Keratinocyte (primary cell): ENCODE measurements at regions not wholly inside any gene's neighbourhood (a gene's known extent, or its start where the extent isn't known, plus 50 kb on each side); places are given as distances from the start of the nearest gene placed in this dataset.

Experiments used
- DNase-seq: peaks from one replicate; pipeline ENCODE4 v3.0.0-alpha.2; 2011; ENCODE audit warnings: low read depth, missing footprints, low spot score
- FAIRE-seq: peaks from 2 replicates; lab custom pipeline; 2011; peaks lifted over from hg19 to GRCh38; lab: Jason Lieb, UNC
- H2AFZ ChIP-seq: 2 replicates; pipeline ENCODE4 v1.6.0; 2012; ENCODE audit warnings: low read length, control low read depth, inconsistent platforms; ENCODE audit not compliant: control insufficient read depth
- H3K27ac ChIP-seq: 2 replicates; pipeline ENCODE4 v1.5.1; 2011; ENCODE audit warnings: low read length; ENCODE audit not compliant: control insufficient read depth, insufficient read depth
- H3K27me3 ChIP-seq: 3 replicates; pipeline ENCODE4 v1.6.0; 2011; ENCODE audit warnings: low read length; ENCODE audit not compliant: control insufficient read depth, insufficient read depth; ENCODE audit errors: extremely low read depth
- H3K36me3 ChIP-seq, 2 experiments: 2 replicates in 1 of 2; 3 replicates in 1 of 2; pipeline ENCODE4 v1.5.1; 2011; ENCODE audit warnings: low read length in 2 of 2, mild to moderate bottlenecking in 1 of 2; ENCODE audit not compliant: control insufficient read depth in 2 of 2, insufficient read depth in 2 of 2; ENCODE audit errors: extremely low read depth in 1 of 2
- H3K4me1 ChIP-seq: 3 replicates; pipeline ENCODE4 v1.5.1; 2011; ENCODE audit warnings: low read length; ENCODE audit not compliant: control insufficient read depth, insufficient read depth; ENCODE audit errors: extremely low read depth
- H3K4me2 ChIP-seq: 3 replicates; pipeline ENCODE4 v1.6.0; 2011; ENCODE audit warnings: low read depth, low read length; ENCODE audit not compliant: control insufficient read depth, insufficient read depth; ENCODE audit errors: extremely low read depth
- H3K4me3 ChIP-seq, 3 experiments: fragments of 200-600 bp in 1 of 3; sonication (generic) in 1 of 3; 2 replicates in 2 of 3; 3 replicates in 1 of 3; pipeline ENCODE4 v1.5.1; 2011 to 2016; ENCODE audit warnings: low read length in 3 of 3, mild to moderate bottlenecking in 3 of 3, control low read depth in 2 of 3, inconsistent platforms in 1 of 3, low read depth in 1 of 3, mixed read lengths in 1 of 3, mixed run types in 1 of 3, moderate library complexity in 1 of 3; ENCODE audit not compliant: control insufficient read depth in 2 of 3, insufficient read depth in 2 of 3; ENCODE audit errors: extremely low read depth in 1 of 3
- H3K79me2 ChIP-seq: 2 replicates; pipeline ENCODE4 v1.6.0; 2012; ENCODE audit warnings: low read length; ENCODE audit not compliant: control insufficient read depth, insufficient read depth
- H3K9ac ChIP-seq: 3 replicates; pipeline ENCODE4 v1.6.0; 2011; ENCODE audit warnings: low read length; ENCODE audit not compliant: control insufficient read depth, insufficient read depth; ENCODE audit errors: extremely low read depth
- H3K9me1 ChIP-seq: 3 replicates; pipeline ENCODE4 v1.6.0; 2011; ENCODE audit warnings: low read length; ENCODE audit not compliant: control insufficient read depth, insufficient read depth; ENCODE audit errors: extremely low read depth
- H3K9me3 ChIP-seq: 2 replicates; pipeline ENCODE4 v1.5.1; 2012; ENCODE audit warnings: low read depth, low read length; ENCODE audit not compliant: control insufficient read depth
- H4K20me1 ChIP-seq: 3 replicates; pipeline ENCODE4 v1.6.0; 2011; ENCODE audit warnings: low read length; ENCODE audit not compliant: control insufficient read depth, insufficient read depth; ENCODE audit errors: extremely low read depth
- EZH2 ChIP-seq: IDR thresholded peaks from one replicate; pipeline ENCODE4 v1.6.1; 2012; ENCODE audit warnings: inconsistent platforms, mild to moderate bottlenecking, low read length, moderate library complexity
- dilution Hi-C: fragments of 300-500 bp; cut with MboI; formaldehyde crosslinking; loops from one replicate; pipeline ENCODE4 v1.7.0; 2020; ENCODE audit warnings: low sequenced_read_pairs; ENCODE audit not compliant: extremely low pct_ligation_motif_present
- TF ChIP-seq, protein P1 (sequence below), 3 experiments: IDR thresholded peaks in 1 of 3; conservative IDR thresholded peaks in 1 of 3; optimal IDR thresholded peaks in 1 of 3; 2 replicates in 2 of 3; 3 replicates in 1 of 3; pipeline versions ENCODE3 to v1.5.1; 2011; ENCODE audit warnings: low read length in 3 of 3, mild to moderate bottlenecking in 3 of 3, moderate library complexity in 2 of 3, control low read depth in 1 of 3, inconsistent platforms in 1 of 3; ENCODE audit not compliant: insufficient read depth in 2 of 3; ENCODE audit errors: extremely low read depth in 1 of 3

DNA sequence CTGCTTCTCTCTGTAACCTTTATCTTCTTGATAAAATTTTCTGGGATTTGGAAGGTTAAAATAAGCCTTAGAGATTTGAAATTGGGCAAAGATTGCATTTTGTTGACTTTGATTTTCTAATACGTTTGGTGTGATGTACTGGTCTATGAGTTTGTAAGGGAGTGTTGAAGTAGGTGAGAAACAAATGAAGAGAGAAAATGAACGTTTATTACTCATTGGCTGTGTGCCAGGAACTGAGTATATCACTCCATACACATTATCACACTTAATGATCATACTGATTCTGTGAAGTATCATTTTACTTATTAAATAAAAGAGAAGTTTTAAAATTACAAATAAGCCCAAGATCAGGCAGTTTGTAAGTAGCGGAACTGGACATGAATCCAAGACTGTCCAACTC is 795.1 kb upstream of the ZEB2 start:
- DNase-seq (no peak), FAIRE-seq (no peak)
- Histone ChIP-seq H2AFZ (no peak overlapping the region), H3K27me3 (no peaks in the 10 kb centered on the region), H4K20me1 (no peaks in the 10 kb centered on the region), H3K9ac (no peak overlapping the region), H3K9me3 (no peaks in the 10 kb centered on the region), H3K36me3 (no peaks in the 10 kb centered on the region), H3K4me1 (no peaks in the 10 kb centered on the region), H3K9me1 (no peaks in the 10 kb centered on the region), H3K4me2 (no peak overlapping the region), H3K4me3 (no peak overlapping the region), H3K27ac (no peak overlapping the region), H3K79me2 (no peaks in the 10 kb centered on the region)
- no peak for TF ChIP-seq EZH2
- TF ChIP-seq, protein P1, sequence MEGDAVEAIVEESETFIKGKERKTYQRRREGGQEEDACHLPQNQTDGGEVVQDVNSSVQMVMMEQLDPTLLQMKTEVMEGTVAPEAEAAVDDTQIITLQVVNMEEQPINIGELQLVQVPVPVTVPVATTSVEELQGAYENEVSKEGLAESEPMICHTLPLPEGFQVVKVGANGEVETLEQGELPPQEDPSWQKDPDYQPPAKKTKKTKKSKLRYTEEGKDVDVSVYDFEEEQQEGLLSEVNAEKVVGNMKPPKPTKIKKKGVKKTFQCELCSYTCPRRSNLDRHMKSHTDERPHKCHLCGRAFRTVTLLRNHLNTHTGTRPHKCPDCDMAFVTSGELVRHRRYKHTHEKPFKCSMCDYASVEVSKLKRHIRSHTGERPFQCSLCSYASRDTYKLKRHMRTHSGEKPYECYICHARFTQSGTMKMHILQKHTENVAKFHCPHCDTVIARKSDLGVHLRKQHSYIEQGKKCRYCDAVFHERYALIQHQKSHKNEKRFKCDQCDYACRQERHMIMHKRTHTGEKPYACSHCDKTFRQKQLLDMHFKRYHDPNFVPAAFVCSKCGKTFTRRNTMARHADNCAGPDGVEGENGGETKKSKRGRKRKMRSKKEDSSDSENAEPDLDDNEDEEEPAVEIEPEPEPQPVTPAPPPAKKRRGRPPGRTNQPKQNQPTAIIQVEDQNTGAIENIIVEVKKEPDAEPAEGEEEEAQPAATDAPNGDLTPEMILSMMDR (optimal IDR thresholded peaks at IDR 0.05 in 1 of 3, IDR thresholded peaks at IDR 0.05 in 1 of 3, conservative IDR thresholded peaks at IDR 0.05 in 1 of 3; ENCODE audit: extremely low read depth in 1 of 3, insufficient read depth in 2 of 3, low read length in 3 of 3) = no peak
- dilution Hi-C loops = no loop called here

DNA sequence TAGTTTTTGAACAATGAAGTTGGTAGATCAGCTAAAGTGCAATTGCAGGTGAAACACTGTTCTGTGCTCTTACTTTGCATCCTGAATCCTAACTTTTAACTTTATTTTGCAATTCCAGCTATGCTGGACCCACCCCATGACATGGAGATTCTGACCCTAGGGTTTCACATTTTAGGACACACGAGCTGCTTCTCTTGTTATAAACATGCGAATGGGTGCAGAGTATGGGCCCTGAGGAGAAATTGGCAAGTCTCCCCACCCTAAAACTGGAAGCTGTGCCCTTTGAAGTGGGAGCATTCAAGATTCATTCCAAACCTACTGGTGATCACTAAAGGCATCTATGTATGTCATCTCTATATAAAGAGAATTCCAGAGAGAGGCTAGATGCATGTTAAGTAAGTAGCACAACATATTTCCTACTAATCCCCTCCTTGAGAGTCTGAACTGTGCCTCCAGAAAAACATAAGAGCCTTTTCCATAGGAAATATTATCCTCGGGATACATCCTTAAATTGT is 794.3 kb upstream of the ZEB2 start:
- FAIRE-seq = no peak
- no peaks in the 10 kb centered on the region for H3K9me1 ChIP-seq

More for the DNA sequence above, 794.3 kb upstream of the ZEB2 start:
- dilution Hi-C loops = no loop called here
- Histone ChIP-seq H3K79me2 (no peaks in the 10 kb centered on the region), H3K9ac (no peak overlapping the region), H2AFZ (no peak overlapping the region), H3K27ac (no peak overlapping the region), H3K9me3 (no peaks in the 10 kb centered on the region), H3K4me3 (no peak overlapping the region), H4K20me1 (no peaks in the 10 kb centered on the region), H3K36me3 (no peaks in the 10 kb centered on the region), H3K4me1 (no peaks in the 10 kb centered on the region), H3K27me3 (no peaks in the 10 kb centered on the region), H3K4me2 (no peak overlapping the region)
- DNase-seq = no peak
- TF ChIP-seq, protein P1 (optimal IDR thresholded peaks at IDR 0.05 in 1 of 3, IDR thresholded peaks at IDR 0.05 in 1 of 3, conservative IDR thresholded peaks at IDR 0.05 in 1 of 3; ENCODE audit: extremely low read depth in 1 of 3, insufficient read depth in 2 of 3, low read length in 3 of 3) = no peak
- no peak for TF ChIP-seq EZH2
